ENCODE measurements at regions not wholly inside any gene's neighbourhood (a gene's known extent, or its start where the extent isn't known, plus 50 kb on each side); places are given as distances from the start of the nearest gene placed in this dataset.

GRCh38 chr1:81004011-81004410, 796.7 kb upstream of the ADGRL2 start:
- TF ChIP-seq, protein P1, sequence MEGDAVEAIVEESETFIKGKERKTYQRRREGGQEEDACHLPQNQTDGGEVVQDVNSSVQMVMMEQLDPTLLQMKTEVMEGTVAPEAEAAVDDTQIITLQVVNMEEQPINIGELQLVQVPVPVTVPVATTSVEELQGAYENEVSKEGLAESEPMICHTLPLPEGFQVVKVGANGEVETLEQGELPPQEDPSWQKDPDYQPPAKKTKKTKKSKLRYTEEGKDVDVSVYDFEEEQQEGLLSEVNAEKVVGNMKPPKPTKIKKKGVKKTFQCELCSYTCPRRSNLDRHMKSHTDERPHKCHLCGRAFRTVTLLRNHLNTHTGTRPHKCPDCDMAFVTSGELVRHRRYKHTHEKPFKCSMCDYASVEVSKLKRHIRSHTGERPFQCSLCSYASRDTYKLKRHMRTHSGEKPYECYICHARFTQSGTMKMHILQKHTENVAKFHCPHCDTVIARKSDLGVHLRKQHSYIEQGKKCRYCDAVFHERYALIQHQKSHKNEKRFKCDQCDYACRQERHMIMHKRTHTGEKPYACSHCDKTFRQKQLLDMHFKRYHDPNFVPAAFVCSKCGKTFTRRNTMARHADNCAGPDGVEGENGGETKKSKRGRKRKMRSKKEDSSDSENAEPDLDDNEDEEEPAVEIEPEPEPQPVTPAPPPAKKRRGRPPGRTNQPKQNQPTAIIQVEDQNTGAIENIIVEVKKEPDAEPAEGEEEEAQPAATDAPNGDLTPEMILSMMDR (IDR thresholded peaks at IDR 0.05; ENCODE audit: low read length), result no peak
- TF ChIP-seq EZH2 (IDR thresholded peaks at IDR 0.05; ENCODE audit: borderline replicate concordance, low read length), result no peak
